CD4-positive, alpha-beta T cell treated with Interleukin-4 for 4 hours (primary cell): ENCODE measurements at regions not wholly inside any gene's neighbourhood (a gene's known extent, or its start where the extent isn't known, plus 50 kb on each side); places are given as distances from the start of the nearest gene placed in this dataset.

ENCODE experiments used
- DNase-seq: peaks from one replicate; pipeline ENCODE4 v3.0.0-alpha.2; 2020

DNA sequence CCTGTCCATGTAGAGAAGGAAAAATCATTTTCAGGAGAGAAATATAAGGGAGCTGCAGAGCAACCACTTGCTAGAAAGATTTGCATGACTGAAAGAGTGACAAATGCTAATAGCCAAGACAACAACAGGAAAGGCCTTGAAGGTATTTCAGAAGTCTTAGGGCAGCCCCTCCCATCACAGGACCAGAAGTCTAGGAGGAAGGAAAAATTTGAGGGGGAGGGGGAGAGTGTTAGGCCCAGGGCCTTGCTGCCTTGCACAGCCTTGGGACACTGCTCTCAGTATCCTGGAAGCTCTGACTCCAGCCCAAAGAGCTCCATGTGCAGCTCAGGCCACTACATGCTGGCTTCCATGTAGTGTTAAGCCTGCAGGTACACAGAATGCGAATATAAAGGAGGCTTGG lies 266.9 kb downstream of the GLI2 start:
- no peak for DNase-seq

DNA sequence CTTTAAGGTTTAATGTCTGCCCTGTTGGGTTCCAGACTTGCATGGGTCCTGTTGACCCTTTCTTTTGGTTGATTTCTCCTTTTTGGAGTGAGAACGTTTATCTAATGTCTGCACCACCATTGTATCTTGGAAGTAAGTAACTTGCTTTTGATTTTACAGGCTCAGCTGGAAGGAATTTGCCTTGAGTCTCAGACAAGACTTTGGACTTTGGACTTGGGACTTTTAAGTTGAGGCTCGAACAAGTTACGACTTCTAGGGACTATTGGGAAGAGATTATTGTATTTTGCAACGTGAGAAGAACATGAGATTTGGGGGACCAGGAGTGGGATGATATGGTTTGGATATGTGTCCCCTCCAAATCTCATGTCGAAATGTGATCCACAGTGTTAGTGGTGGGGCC lies 267.7 kb downstream of the GLI2 start:
- DNase-seq = no peak

DNA sequence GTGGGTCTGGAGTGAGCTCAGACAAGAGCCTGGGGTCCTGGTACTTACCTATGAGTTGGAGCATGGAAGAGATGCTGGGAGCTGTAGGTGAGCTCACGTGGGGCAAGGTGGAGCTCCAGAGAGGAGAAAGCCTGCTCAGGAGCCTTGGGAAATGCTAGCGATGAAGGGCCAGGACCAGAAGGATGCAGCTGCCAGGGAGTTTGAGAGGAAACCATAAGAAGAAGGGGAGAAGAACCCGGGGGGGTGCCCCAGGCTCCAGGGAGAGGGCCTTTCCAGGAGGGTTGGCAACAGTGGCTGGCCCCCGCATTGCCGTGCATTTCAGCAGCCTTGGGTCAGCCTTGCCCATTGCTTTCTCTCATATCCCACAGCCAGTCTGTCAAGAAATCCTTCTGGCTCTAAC lies 268.7 kb downstream of the GLI2 start:
- no peak for DNase-seq

DNA sequence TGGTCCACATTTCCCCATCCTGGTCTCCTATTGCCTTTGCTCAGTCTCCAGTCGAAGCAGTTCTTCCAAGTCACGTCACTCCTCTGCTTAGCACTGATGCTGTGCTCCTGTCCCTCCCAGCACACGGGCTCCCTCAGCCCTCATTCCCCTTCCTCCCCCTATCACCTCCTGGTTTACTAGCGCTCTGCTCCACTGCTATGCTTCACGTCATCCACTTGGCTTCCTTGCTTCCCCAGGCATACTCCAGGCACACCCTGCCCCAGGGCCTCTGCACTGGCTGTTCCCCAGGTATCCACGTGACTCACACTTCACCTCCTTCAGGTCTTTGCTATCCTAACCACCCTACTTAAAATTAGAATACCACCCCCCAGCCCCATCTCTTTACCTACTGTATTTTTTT lies 269.3 kb downstream of the GLI2 start:
- DNase-seq = no peak

DNA sequence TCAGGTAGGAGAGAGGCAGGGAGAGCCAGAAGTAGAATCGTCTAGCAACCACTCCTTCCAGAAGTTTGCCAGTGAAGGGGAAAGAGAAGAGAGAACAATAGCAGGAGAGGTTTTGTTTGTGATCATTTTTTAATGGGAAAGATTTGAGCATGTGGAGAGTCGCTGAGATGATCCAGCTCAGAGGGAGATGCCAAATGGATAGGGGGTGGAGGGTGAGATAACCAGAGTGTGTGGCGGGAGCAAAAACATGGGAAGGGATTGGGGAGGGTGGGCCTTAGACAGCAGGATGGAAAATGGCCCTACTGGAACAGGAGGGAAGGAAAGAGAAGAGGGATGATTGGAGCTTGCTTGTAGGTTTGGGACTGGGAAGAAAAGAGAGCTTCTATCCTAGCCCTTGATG lies 269.8 kb downstream of the GLI2 start:
- DNase-seq = no peak

DNA sequence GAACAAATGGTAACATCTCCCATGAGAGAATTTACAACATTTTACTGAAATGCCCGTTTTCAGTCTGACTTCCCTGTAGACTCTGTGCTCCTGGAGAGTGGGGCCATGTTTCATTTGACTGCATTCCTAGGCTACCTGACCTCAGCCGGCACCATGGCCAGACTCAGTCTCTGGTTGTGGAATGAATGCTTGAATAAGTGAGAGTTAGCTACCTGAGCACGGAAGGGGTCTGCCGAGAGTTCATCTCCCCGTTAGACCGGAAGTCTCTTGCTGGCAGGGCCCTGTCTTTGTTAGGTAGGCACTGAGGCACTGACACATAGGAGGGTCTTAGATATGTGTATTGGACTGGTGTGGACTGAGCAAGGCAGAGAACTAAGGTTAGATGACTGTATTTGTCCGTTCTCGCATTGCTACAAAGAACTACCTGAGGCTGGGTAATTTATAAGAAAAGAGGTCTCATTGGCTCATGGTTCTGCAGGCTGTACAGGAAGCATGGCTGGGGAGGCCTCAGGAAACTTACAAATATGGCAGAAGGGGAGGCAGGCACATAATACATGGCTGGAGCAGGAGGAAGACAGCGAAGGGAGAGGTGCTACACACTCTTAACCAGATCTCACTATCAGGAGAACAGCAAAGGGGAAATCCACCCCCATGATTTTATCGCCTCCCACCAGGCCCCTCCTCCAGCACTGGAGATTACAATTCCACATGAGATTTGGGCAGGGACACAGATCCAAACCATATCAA lies 271.2 kb downstream of the GLI2 start:
- no peak for DNase-seq

DNA sequence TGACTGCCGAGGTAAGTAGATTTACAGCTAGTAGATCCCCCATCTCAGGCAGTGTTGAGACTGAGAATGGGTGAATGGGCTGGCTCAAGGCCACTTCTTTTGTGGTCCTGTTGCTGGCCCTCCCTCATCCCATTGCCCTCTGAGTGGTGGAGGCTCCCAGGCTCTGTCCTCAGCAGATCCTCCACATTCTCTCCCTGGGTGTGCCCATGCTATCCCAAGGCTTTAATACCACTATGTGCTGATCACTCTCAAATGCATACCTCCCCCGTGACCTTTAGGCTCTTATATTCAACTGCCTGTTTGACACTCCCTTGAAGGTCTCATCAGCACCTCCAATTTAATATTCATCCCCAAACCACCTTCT lies 271.8 kb downstream of the GLI2 start:
- DNase-seq = no peak

DNA sequence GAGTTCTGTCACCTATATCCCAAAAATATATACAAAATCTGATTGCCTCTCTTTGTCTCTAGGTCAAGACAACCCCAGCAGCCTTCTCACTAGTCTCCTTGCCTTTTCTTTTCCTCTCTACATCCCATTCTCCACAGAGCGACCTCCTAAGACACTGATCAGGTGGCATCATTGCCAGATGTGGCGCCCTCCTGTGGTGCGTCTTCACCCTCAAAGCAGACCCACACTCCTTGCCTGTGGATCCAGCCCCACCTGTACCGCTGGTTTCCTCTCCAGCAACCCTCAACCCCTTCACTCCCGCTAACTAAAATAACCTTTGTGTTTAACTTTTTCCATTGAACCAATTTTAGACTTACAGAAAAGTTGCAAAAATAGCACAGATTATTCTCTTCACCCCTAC lies 273.3 kb downstream of the GLI2 start:
- no peak for DNase-seq

DNA sequence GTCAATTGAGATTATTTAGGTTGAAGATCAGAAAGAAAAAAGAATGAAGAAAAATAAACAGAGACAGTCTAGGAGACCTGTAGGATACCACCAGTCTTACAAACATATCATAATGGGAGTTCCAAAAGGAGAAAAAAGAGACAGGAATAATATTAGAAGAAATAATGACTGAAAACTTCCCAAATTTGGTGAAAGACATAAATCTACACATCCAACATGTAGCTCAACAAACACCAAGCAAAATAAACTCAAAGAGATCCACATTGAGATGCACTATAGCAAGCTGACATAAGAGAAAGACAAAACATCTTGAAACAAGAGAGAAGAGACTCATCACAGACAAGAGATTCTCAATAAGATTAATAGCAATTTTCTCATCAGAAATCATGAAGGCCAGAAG lies 274.0 kb downstream of the TFCP2L1 start:
- no peak for DNase-seq

DNA sequence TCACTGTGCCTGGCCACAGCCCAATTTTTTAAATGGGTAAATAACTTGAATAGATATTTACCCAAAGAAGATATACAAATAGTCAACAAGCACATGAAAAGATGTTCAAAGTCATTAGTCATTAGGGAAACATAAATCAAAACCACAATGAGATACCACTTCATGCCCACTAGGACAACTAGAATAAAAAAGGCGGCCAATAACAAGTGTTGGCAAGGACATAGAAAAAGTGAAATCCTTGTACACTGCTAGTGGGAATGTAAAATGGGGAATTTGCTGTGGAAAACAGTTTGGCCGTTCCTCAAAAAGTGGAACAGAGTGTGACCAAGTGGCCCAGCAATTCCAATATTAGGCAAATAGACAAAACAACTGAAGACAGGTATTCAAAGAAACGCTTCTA lies 270.1 kb downstream of the TFCP2L1 start:
- no peak for DNase-seq

DNA sequence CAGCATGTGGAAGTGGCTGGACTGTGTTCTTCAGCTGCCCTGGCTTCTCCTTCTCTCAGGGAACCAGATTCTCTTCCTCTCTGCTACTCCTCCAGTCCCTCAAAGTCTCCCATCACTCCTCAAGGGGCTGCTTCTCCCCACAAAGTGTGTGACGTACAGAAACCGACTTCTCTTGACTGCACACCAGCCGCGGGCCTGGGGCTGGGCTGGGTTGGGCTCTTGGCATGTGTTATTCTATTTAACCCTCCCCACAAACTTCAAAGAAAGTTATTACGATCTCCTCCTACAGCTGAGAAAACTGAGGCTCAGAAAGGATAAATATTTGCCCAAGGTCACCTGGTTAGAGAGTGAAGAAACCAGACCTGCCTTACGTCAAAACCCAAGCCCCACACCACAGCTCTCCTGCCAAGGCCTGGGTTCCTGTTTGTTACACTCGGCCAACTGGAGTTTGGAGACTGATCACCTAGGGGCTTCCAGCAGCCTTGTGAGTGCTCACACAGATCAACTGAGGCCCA lies 269.0 kb downstream of the TFCP2L1 start:
- no peak for DNase-seq

DNA sequence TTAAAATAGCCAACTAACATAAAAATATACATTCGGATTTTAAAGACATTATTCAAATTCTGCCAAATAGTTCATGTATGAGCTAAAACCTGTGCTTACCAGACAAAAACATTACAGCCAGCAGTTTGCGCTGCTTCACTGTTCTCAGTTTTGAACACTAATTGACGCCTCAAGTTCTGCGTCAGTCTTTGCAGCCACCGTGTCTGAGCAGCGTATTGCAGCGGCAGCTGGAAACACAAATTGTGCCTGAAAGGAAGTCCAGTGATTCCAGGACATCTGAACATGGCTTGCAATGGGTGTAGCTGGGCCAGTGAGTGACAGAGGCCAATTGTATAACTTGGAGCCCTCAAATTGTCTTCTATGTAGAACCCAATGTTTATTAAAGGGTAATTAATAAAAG lies 267.6 kb downstream of the TFCP2L1 start:
- DNase-seq = no peak

DNA sequence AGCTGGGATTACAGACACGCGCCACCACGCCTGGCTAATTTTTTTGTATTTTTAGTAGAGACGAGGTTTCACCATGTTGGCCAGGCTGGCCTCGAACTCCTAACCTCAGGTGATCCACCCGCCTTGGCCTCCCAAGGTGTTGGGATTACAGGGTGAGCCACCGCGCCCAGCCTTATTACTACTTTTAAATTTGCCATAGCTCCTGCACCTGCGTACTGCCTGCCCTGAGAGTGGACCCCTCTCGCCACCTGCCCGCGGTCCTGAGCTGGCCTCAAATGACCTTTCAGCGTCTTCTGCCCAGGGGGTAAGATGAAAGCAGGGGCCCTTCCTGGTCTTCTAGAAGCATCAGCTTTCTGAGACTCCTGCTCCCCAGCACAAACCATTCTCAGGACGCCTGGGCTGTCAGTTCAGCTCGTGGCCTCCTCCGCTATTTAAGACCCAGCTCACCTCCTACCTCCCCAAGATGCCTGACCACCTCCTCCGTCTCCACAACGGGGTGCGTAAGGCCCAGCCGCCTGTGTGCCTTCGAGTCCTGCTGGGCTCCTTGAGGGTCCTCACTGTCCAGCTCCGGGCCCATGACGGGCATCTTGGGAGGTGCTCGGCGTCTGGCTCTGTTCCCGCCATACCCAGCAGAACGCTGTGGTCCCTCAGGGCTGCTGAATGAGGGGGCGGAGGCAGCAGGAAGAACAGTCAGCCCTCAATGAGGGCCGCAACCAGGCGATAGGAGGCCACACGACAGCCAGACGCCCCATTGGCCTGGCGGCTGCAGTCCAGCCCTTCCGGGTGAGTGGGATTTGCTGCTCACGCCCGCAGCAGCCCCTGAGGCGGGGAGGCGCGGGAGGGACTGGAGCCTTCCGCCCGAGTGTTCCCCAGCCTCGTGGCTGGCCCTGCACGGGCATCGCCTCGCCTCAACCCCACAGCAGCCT lies 266.6 kb downstream of the TFCP2L1 start:
- no peak for DNase-seq

DNA sequence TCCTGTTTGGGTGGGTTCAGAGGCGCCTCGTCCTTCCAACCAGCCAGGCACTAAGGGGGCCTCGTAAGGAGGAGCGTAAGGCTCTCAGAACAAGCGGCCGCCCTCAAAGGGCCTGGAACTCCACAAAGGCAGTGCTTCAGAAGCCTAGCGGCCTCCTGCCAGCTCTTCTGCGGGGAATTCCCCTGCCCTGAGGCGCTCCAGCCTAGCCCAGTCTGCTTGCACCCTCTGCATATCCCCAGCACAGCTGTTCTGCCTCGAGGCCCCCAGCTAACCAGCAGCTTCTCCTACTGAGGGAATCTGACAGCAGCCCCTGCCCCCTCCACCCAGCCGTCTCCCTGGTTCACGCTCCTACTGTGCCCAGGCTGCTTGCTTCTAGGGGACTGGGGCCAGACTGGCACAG lies 265.9 kb downstream of the TFCP2L1 start:
- no peak for DNase-seq

DNA sequence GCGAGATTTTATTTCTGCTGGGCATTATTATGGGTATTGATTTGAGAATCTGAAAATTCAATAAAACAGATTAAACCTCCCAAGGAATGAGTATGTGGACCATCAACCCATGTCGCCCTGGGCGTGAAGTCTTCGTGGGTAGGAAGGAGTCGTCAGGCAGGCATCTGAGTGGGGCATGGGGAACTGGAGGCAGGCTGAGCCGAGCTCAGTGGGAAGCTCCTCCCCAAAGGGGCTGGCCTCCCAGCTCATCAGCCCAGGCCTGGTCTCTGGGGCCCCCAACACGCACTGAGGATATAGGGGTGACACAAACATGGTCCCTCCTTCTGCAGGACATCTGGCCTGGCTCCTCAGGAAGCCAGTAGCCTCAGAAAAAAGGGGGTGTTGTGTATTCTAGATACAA lies 265.2 kb downstream of the TFCP2L1 start:
- no peak for DNase-seq

DNA sequence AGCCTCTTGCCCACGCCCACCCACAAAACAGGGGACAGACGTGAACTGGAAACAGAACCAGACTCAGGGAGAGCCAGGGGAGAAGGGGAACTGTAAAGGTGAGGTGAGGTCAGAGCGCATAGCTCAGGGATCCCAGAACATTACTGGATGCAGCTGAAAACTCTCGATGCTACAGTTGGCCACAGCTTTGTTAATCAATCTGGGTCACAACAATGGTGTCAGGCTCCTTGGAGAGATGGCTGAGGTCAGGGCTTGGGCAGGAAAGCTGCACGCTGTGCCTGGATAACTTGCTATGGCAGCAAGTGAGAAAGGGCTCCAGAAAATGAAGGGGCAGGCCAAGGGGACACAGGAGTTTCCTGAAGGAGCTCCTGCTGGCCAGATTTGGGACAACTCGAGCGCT lies 263.3 kb downstream of the TFCP2L1 start:
- no peak for DNase-seq

DNA sequence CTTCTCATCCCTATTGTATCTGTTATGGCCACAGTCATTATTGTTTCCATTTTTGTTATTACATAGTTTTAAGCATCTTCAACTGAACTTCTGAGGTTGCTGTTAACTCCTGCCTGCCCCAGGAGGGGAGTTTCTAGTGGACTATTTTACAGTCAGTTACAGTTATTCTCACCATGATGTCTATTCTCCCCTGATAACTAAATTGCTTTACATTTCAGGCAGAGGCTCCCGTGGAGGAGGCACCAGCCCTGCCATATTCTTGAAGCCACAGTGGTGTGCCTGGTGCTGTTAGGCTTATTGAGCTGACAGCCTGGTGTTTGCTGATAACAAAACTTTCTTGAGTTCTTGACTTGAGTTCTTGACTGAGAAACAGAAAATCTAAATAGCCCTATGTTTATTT lies 256.4 kb downstream of the TFCP2L1 start:
- DNase-seq = no peak

DNA sequence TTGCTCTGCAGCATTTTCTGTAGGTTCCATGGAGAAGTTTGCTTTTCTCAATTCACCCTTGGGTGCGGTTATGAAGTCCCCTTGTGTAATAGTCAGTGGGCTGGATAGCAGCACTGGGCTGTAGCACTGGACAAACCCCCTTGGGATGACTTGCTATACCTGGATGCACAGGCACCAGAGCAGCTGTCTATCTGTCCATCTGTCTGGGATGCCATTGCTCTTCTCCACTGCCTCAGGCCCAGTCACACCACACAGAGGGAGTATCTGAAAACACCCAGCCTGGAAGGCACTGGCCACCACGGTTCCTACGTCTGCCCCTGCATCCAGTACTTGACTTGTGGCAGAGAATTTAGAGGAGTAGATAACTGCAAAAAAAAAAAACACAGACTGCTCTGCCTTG lies 254.5 kb downstream of the TFCP2L1 start:
- no peak for DNase-seq

DNA sequence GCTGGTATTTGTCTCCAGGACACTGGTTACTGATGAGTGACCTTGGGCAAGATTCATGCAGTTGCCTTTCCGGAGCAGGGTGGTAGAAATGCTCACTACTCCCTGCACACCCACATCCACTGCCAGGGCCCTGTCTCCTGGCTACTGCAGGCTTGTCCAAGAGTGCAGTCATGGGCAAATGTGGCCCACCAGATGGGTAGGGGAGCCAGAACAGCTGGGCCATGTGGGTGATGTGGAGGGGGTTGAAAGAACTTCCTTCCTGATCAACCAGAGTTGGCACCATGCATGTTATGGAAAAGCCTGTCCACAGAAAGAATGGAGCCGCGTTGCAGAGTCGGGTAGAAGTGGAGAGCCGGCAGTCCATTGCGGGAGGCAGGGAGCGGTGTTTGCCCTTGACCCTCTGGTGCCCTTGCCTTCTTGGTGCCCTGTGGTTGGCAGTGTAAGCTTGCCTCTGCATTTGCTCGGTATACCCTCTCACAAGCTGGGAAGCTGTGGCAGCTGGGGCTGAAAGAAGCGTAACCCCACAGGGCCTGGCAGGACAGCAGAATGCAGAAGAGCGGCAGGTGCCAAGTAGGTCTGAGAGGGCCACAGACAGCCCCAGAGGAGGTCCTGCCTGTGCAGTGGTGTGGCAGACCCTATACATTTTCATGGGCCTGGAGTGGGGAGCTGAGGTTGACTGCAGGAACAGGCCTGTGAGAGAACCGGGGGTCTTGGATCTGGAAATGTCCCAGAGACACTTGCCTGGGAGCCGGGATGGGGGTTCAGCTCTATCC lies 253.2 kb downstream of the TFCP2L1 start:
- DNase-seq = no peak

DNA sequence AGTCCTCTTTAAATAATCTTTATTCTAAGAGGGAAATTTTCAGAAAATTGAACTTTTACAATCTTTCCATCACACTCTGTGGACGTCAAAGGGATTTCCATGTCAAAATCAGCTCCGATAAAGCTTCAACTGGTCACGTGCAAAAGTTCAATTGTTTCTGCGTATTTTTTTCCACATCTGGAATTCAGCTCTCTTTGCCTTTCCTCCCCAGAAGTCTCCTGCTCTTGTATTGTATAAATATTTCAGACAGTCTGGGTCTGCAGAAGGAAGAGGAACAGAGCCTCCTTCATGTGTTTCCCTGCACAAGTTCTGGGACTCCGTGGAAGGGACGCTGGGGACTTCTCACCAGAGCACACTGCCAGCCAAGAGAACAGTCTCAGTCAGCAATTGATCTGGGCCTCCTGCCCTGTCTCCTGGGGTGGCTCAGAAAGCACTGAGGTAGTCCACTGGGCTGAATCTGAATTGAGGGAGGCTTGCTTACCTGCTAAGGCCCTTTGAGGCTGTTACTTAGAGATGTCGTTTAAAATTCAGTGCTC lies 251.5 kb downstream of the TFCP2L1 start:
- DNase-seq = no peak

DNA sequence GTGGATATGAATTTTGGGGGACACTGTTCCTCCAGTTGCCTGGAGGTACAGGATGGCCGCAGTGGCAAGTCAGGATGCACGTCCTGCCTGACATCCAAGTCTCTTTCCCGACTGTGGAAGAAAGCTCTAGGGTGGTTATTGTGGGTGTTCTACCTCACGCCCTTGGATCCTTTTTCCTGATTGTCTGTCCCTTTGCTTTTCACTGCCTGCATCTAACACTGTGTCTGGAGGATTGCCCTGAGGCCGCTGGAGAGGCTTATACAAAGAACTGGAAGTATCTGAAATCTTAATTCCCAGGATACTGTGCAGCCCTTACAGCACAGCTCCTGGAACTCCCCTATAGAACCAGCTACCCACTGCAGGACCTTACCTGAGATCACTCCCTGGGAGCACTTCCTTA lies 250.5 kb downstream of the TFCP2L1 start:
- no peak for DNase-seq

DNA sequence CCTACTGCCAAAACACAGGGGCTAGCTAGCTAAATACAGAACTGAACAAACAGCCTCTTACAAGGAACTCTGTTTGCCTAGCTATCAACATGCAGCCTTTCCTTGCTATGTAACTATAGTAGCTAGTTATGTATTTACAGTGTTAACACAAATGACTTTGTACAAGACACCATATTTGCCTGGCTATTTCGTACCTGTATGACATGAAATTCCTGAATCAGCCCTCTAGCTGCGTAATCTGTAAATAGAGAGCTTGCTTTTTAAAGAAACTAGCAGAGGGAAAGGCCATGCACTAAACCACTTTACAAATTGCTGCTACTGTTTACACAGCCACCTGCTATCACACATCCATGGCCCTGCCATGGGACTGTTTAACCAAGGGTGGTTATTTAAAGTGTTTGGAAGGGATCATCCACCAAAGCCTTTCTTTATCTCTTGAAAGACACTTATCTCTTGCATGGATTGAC lies 248.7 kb downstream of the TFCP2L1 start:
- DNase-seq = no peak

DNA sequence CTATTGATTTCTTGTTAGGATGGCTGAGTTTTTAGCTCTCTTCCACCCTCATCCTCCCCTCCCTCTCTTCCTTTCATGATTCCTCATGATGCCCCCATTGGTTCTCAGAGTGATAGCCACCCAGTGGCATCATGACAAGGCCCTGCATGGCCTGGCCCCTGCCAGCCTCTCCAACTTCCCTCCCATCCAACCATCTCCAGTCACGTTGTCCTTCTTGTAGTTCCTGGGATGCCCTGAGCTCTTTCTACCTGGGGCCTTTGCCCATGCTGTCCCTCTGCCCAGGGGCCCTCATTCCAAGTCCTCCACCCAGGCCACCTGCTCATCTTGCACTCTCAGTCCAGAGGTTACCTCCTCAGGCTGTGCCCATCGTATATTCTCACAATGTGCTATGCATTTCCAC lies 247.5 kb downstream of the TFCP2L1 start:
- no peak for DNase-seq
